DMS 273 treated with DMSO at 0.1 percent for 48 hours (cell line): ENCODE measurements at regions not wholly inside any gene's neighbourhood (a gene's known extent, or its start where the extent isn't known, plus 50 kb on each side); places are given as distances from the start of the nearest gene placed in this dataset.

Experiments
- DNase-seq: peaks from one replicate; lab custom pipeline; 2025; lab: John Stamatoyannopoulos, UW

- no peak for DNase-seq
These were observed 206.3 kb downstream of the THBS2 start for GRCh38 chr6:169047345-169047744.

- no peak for DNase-seq
These were observed 207.0 kb downstream of the THBS2 start for GRCh38 chr6:169046483-169047192.

GRCh38 chr6:169046021-169046420 is 207.6 kb downstream of the THBS2 start:
- no peak for DNase-seq

DNA sequence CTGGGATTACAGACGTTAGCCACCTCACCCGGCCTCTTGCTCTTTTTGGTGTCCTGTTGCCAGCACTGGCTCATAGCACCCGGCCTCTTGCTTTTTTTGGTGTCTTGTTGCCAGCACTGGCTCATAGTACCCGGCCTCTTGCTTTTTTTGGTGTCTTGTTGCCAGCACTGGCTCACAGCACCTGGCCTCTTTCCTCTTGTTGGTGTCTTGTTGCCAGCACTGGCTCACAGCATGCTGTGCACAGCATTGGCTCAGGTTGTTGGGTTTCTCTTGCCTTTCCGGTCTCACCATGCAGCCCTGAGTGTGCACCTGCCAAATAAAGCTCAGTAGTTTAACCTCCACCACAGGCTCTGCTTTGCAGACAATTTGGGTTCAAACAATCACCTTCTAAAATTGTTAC is 208.2 kb downstream of the THBS2 start:
- DNase-seq = no peak

DNA sequence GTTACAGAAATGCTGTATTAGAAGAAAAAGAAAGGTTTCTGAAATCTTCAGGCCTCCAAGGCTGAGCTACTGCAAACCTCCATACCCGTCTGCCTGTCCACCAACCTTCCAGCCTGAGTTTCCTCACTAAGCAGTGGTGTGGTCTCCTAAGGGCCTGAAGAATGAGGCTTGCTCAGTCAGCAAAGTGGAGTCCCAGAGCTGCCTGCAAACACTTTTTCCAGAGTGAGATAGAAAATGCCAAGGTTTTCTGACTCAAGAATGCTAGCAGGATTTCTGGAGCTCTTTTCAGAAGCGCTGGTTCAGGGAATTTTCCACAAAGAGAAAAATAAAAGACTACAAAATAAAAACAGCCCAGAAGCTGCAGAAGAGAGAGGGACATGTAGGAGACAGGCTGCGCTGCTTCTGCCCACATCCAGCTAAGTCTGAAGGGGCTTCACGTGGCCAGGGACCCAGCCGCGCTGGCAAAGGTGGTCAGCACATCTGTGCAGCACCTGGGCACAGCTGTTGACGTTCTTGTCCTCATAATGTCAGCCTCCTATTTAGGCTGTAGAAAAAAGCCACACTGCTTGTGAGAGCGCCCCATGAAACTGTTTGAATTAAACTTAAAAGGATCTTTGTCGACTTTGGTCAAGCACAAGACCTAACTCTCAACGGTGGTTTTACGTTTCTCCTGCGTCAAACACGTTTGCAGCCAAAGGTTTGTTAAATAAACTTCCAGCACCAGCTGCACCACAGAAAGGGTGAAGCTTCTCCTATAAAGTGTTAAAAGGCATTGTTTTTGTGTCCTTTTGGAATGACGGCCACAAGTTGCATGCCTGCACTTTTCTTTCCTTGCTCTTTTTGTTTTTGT is 209.0 kb downstream of the THBS2 start:
- DNase-seq = no peak

DNA sequence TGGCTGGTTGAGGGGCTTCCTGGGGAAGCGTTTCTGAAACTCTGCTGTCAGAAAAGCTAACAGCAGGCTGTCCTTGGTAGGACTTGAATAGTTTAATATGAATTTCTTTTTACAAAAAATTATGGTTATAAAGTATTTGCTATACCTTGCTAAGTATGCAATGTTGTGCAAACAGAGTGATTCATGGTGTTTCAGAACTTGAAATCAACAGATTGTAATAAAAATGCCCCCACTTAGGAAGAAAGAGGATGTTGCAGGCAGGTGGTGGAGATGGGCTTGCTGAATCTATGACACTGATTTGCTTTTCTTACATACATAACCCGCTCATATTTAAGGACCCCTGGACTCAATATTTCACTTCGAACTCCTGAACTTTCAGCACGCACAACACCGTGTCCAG is 211.6 kb downstream of the THBS2 start:
- DNase-seq = no peak

DNA sequence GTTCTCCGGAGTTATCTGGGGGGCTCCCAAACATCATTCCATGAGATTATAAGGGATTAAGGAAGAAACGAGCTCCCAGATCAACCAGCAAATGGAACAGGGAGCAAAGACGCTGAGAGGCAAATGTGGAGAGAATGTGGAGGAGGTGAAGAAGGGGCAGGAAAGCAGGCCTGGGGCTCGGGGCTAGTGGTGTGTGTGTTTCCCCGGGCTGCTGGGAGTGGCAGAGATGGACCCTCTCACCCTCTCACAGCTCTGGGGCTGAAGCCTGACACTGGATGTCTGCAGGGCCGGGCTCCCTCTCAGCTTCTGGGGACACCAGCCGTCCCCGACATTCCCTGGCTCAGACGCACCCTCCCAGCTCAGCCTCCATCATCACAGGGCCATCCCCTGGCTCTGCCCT is 212.6 kb downstream of the THBS2 start:
- DNase-seq = no peak

DNA sequence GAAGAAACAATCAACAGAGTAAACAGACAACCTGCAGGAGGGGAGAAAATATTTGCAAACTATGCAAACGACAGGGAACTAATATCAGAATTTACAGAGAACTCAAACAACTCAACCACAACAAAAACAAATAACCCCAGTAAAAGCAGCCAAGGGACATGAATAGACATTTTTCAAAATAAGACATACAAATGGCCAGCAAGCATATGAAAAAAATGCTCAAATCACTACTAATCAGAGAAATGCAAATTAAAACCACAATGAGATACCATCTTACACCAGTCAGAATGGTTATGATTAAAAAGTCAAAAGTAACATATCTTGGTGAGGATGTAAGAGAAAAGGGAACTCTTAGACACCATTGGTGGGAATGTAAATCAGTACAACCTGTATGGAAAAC is 215.0 kb downstream of the THBS2 start:
- DNase-seq = no peak

- DNase-seq = no peak
These were observed 218.0 kb downstream of the THBS2 start for GRCh38 chr6:169035385-169036240.

GRCh38 chr6:169034516-169035167 is 219.0 kb downstream of the THBS2 start:
- DNase-seq = no peak

GRCh38 chr6:169029861-169030260 is 223.8 kb downstream of the THBS2 start:
- no peak for DNase-seq

DNA sequence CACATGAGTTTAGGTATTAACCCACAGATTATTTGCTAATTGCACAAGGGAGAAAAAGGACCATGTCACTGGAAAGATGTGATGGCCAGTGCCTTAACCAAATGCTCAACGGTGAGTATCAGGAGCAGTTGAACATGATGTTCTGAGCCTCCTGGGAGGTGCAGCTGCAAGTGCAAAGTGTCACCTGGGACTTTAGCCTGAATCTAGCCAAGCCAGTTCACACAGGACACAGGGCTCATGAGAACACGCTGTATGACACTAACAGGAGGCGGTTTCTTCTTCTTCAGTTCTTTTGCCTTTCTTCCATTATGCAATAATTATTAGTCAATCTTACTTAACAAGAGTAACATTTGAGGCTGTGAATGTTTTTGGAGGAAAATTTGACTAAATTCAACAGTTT is 225.3 kb downstream of the THBS2 start:
- no peak for DNase-seq

GRCh38 chr6:169026175-169026574 is 227.5 kb downstream of the THBS2 start:
- DNase-seq = no peak

DNA sequence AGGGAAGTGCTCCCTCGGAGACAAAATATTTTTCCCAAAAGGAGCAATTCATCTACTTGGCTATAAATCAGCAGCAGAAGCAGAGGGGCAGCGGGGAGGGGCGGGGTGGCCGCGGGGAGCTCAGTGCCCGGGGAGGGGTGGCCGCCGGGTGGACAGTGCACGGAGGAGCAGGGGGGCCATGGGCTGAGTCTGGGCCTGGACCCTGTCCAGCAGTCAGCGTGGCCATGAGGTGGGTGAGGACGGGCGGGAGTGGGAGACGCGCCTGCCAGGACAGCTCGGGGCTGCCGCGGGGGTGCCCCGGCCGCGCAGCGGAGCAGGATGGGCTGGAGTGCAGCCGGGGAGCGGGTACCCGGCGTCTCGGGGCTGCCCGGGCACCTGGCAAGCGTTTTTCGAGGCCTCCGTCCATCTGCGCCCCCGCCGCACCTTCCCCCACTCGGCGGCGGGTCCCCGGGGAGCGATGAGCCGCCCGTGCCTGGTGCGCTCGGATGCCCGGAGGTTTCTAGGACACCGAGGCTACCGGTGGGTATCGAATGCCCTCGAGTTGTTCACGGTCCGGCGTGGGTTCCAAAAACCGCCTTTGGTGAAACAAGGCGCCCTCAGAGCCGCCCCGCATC is 229.5 kb downstream of the THBS2 start:
- DNase-seq = no peak

DNA sequence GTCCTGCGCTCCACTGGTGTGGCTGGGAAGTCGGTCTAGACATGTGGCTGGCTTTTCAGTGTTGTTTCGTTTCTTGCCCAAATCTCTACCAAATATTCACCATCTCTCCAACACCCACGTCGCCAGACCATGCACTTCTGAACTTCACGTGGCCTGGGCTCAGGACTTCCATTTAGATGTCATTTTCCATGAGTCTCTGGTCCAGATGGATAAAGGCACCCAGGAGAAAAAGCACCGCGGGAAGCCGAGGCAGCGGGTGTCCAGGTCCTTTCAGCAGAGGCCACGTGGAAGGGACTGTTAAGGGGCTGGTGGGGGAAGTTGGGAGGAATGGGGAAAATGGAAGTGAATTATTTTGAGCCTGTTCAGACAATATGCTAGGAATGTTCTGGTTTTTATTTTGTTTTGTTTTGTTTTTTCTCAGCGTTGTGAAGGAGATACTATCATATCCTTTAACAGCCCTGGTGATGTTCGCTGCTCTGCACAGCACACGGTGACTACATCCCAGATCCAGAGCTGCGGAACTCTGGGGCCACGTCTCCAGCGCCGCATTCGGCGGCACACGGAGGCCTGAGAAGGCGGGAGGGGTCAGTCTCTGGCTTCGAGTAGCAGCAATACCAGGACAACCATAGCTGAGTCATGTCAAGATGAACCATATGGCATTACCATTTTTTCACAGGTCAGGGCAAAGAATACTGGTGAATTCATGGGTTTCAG is 230.3 kb downstream of the THBS2 start:
- DNase-seq = no peak

DNA sequence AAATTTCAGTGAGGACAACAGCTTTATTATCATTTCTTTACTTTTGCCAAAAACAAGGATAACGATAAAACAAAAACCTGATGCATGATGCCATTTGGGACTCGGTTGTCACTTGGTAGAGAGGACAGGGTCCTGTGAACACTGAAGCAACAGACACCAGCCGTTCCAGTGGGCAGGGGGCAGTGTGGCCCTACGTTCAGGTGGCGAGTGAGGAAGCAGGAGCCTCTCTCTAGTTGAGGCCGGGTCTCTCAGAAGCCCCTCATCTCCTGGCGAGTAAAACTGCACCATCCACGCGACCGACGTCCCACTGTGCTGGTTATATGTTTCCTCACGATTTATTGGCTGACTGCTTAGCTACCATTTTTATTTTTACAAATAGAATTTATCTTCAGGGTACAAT is 231.6 kb downstream of the THBS2 start:
- DNase-seq = no peak

- DNase-seq = no peak
These were observed 232.8 kb downstream of the THBS2 start for GRCh38 chr6:169020821-169021220.

- no peak for DNase-seq
These were observed 233.7 kb downstream of the THBS2 start for GRCh38 chr6:169019727-169020491.

GRCh38 chr6:169019111-169019510 is 234.5 kb downstream of the THBS2 start:
- no peak for DNase-seq

- DNase-seq = no peak
These were observed 236.9 kb downstream of the THBS2 start for GRCh38 chr6:169016758-169017157.
